Heart left ventricle (tissue), 13 donors: ENCODE measurements at regions not wholly inside any gene's neighbourhood (a gene's known extent, or its start where the extent isn't known, plus 50 kb on each side); places are given as distances from the start of the nearest gene placed in this dataset.

Experiments
- POLR2A ChIP-seq, 2 donors: fragments of 450-650 bp; IDR thresholded peaks; one replicate each; pipeline ENCODE4 v1.6.1; 2017; ENCODE audit warnings: antibody characterized with exemption in 2 of 2, mild to moderate bottlenecking in 2 of 2, moderate library complexity in 2 of 2
- TF ChIP-seq, protein P1 (sequence below), 12 donors: fragments of 200-600 bp; sonication (generic) in 4 of 12; IDR thresholded peaks; one replicate each; pipeline versions ENCODE4 v1.5.0 to v1.8.0; 2018 to 2022; ENCODE audit warnings: antibody characterized with exemption in 12 of 12, mild to moderate bottlenecking in 5 of 12
- donor health status: ischemic (EF 13 %, LVEDD 7.1; RV severe dilation, severe dysfunction).
- donor health status: DM: no; HTN: yes; CAD: no.
- donor health status: DM: no; HTN: no; CAD: no.
- donor health status: ischemic (EF 25% LVEDD 6.9; RV normal size, moderate dysfunction).
- donor health status: ischemic (EF 25% LVEDD 5.7; RV mildly dilated, moderate dysfunction).
- donor health status: ischemic (EF 35%, LVEDD 5.7; RV mildly dilated, moderate dysfunction).
- donor health status: nonischemic (EF 11% LVEDD 7.7; RV severe dilation, severe dysfunction).
- donor health status: DM: yes; HTN: yes; CAD: no.
- donor health status: PGD.
- donor health status: ischemic (EF 29% LVEDD 5.4; RV normal size, mild dysfunction).
- donor health status: nonischemic (EF 23%, LVEDD 6.1; RV moderate dilation, normal function).

DNA sequence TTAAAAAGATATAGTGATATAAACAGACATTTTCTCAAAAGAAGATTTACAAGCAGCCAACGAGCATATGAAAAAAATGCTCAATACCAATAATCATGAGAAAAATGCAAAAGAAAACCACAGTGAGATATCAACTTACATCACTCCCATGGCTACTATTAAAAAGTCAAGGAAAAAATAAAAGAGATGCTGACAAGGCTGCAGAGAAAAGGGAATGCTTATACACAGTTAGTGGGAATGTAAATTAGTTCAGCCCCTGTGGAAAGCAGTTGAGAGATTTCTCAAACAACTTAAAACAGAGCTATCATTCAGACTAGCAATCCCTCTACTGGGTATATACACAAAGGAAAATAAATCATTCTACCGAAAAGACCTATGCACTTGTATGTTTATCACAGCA lies 97.1 kb upstream of the CARD18 start:
- TF ChIP-seq, protein P1, sequence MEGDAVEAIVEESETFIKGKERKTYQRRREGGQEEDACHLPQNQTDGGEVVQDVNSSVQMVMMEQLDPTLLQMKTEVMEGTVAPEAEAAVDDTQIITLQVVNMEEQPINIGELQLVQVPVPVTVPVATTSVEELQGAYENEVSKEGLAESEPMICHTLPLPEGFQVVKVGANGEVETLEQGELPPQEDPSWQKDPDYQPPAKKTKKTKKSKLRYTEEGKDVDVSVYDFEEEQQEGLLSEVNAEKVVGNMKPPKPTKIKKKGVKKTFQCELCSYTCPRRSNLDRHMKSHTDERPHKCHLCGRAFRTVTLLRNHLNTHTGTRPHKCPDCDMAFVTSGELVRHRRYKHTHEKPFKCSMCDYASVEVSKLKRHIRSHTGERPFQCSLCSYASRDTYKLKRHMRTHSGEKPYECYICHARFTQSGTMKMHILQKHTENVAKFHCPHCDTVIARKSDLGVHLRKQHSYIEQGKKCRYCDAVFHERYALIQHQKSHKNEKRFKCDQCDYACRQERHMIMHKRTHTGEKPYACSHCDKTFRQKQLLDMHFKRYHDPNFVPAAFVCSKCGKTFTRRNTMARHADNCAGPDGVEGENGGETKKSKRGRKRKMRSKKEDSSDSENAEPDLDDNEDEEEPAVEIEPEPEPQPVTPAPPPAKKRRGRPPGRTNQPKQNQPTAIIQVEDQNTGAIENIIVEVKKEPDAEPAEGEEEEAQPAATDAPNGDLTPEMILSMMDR (IDR thresholded peaks at IDR 0.05): no peak
- TF ChIP-seq POLR2A (IDR thresholded peaks at IDR 0.05): no peak
